HCT116 (cell line): ENCODE measurements at regions not wholly inside any gene's neighbourhood (a gene's known extent, or its start where the extent isn't known, plus 50 kb on each side); places are given as distances from the start of the nearest gene placed in this dataset.

ENCODE experiments used
- CTCF ChIP-seq, 3 experiments: fragments of 200-600 bp in 1 of 3; sonication (generic) in 1 of 3; IDR thresholded peaks in 2 of 3; conservative IDR thresholded peaks in 1 of 3; 2 replicates each; pipeline ENCODE4 v1.5.1; 2012 to 2017; ENCODE audit warnings: low read depth in 2 of 3, low read length in 2 of 3, antibody characterized with exemption in 1 of 3, borderline replicate concordance in 1 of 3, control low read depth in 1 of 3, mild to moderate bottlenecking in 1 of 3, mixed read lengths in 1 of 3, mixed run types in 1 of 3, moderate library complexity in 1 of 3; ENCODE audit not compliant: insufficient read depth in 1 of 3
- FOSL1 ChIP-seq: IDR thresholded peaks from 2 replicates; pipeline ENCODE4 v1.6.1; 2012; ENCODE audit warnings: low read depth
- POLR2AphosphoS5 ChIP-seq: IDR thresholded peaks from 2 replicates; pipeline ENCODE4 v1.6.1; 2011; ENCODE audit warnings: mild to moderate bottlenecking, low read depth, low read length, moderate library complexity
- REST ChIP-seq: IDR thresholded peaks from 2 replicates; pipeline ENCODE4 v1.6.1; 2012; ENCODE audit warnings: low read depth
- SIN3A ChIP-seq: IDR thresholded peaks from 2 replicates; pipeline ENCODE4 v1.6.1; 2012; ENCODE audit warnings: low read depth

GRCh38 chr2:56113382-56113975 is 70.3 kb upstream of the CCDC85A start:
- no peak for TF ChIP-seq CTCF (IDR thresholded peaks at IDR 0.05 in 2 of 3, conservative IDR thresholded peaks at IDR 0.05 in 1 of 3; ENCODE audit: borderline replicate concordance in 1 of 3, insufficient read depth in 1 of 3, low read depth in 2 of 3, low read length in 2 of 3)
- TF ChIP-seq FOSL1, result no peak
- no peak for TF ChIP-seq REST
- no peak for TF ChIP-seq SIN3A
- TF ChIP-seq POLR2AphosphoS5, result no peak
